HUES6 (cell line): ENCODE measurements at regions not wholly inside any gene's neighbourhood (a gene's known extent, or its start where the extent isn't known, plus 50 kb on each side); places are given as distances from the start of the nearest gene placed in this dataset.
A peak's percentile ranks its signal among the peaks of the same experiment; 100 is the strongest.
"Not testable (repeated sequence)": the region's sequence is repeated elsewhere in the genome, so short reads cannot be mapped to it uniquely, and the experiment has no call there.

ENCODE experiments used
- H3K27ac ChIP-seq: 2 replicates; pipeline ENCODE4 v1.7.0; 2013; ENCODE audit warnings: low read depth, mild to moderate bottlenecking, low read length, inconsistent platforms
- H3K27me3 ChIP-seq: 2 replicates; pipeline ENCODE4 v1.6.1; 2013; ENCODE audit warnings: low read length; ENCODE audit not compliant: control insufficient read depth, insufficient read depth
- H3K36me3 ChIP-seq: 2 replicates; pipeline ENCODE4 v1.6.1; 2013; ENCODE audit warnings: low read length; ENCODE audit not compliant: control insufficient read depth, insufficient read depth
- H3K4me1 ChIP-seq: 2 replicates; pipeline ENCODE4 v1.6.1; 2013; ENCODE audit warnings: low read length; ENCODE audit not compliant: control insufficient read depth, insufficient read depth
- H3K4me3 ChIP-seq: 2 replicates; pipeline ENCODE4 v1.5.1; 2013; ENCODE audit warnings: low read depth, low read length
- H3K9ac ChIP-seq: one replicate; pipeline ENCODE4 v1.6.1; 2013; ENCODE audit warnings: mild to moderate bottlenecking, low read length
- H3K9me3 ChIP-seq: 2 replicates; pipeline ENCODE4 v1.6.1; 2013; ENCODE audit warnings: low read depth, low read length; ENCODE audit not compliant: control insufficient read depth, insufficient read depth

- not testable (repeated sequence) for H3K36me3 ChIP-seq, H3K9me3 ChIP-seq, H3K27ac ChIP-seq, H3K4me3 ChIP-seq, H3K27me3 ChIP-seq
- H3K9ac ChIP-seq, result peak overlapping the region; percentile 46
- peaks cover 41% of the 10 kb centered on the region for H3K4me1 ChIP-seq
Observed at GRCh38 chr4:3925841-3926240, 159.7 kb downstream of the ADRA2C start.

- peak overlapping the region; percentile 93 for H3K9ac ChIP-seq
- peaks cover 46% of the 10 kb centered on the region for H3K4me1 ChIP-seq
- H3K36me3 ChIP-seq, H3K27me3 ChIP-seq, H3K9me3 ChIP-seq: not testable (repeated sequence)
- peak overlapping the region; percentile 90; the same call in 1 of the 2 replicates for H3K27ac ChIP-seq
- peak overlapping the region; percentile 4; the same call in 1 of the 2 replicates for H3K4me3 ChIP-seq
Observed at GRCh38 chr4:3926271-3926670, 160.1 kb downstream of the ADRA2C start.

- H3K4me3 ChIP-seq, result peak overlapping the region; percentile 43; the same call in 1 of the 2 replicates
- peak overlapping the region; percentile 90; the same call in 1 of the 2 replicates for H3K27ac ChIP-seq
- not testable (repeated sequence) for H3K27me3 ChIP-seq, H3K9me3 ChIP-seq, H3K36me3 ChIP-seq
- H3K9ac ChIP-seq, result peak overlapping the region; percentile 93
- peaks cover 49% of the 10 kb centered on the region for H3K4me1 ChIP-seq
Observed at GRCh38 chr4:3926969-3927755, 161.0 kb downstream of the ADRA2C start.

GRCh38 chr4:3929431-3929830, 163.2 kb downstream of the ADRA2C start:
- Histone ChIP-seq H3K9ac (peak overlapping the region; percentile 93), H3K4me3 (peak overlapping the region; percentile 42; the same call in 1 of the 2 replicates), H3K36me3 (peaks cover 12% of the 10 kb centered on the region; the same call in 1 of the 2 replicates), H3K4me1 (peaks cover 58% of the 10 kb centered on the region), H3K27ac (peak overlapping the region; percentile 90; the same call in 1 of the 2 replicates)
- not testable (repeated sequence) for H3K27me3 ChIP-seq, H3K9me3 ChIP-seq

- H3K9me3 ChIP-seq, H3K27me3 ChIP-seq, H3K4me3 ChIP-seq: not testable (repeated sequence)
- H3K36me3 ChIP-seq, result peaks cover 12% of the 10 kb centered on the region; the same call in 1 of the 2 replicates
- peaks cover 35% of the 10 kb centered on the region for H3K4me1 ChIP-seq
- H3K9ac ChIP-seq, result peak overlapping the region; percentile 84
- H3K27ac ChIP-seq, result peak overlapping the region; percentile 94; the same call in 1 of the 2 replicates
Observed at GRCh38 chr4:3932734-3933133, 166.5 kb downstream of the ADRA2C start.

GRCh38 chr4:3935406-3935805, 169.2 kb downstream of the ADRA2C start:
- Histone ChIP-seq H3K4me1 (peaks cover 31% of the 10 kb centered on the region), H3K36me3 (peaks cover 12% of the 10 kb centered on the region; the same call in 1 of the 2 replicates)
- H3K27me3 ChIP-seq, H3K9ac ChIP-seq, H3K9me3 ChIP-seq, H3K4me3 ChIP-seq, H3K27ac ChIP-seq: not testable (repeated sequence)

- Histone ChIP-seq H3K27me3 (no peaks in the 10 kb centered on the region), H3K36me3 (peaks cover 10% of the 10 kb centered on the region; the same call in 1 of the 2 replicates), H3K27ac (no peak overlapping the region), H3K9me3 (no peaks in the 10 kb centered on the region), H3K9ac (no peak overlapping the region), H3K4me3 (no peak overlapping the region), H3K4me1 (peaks cover 25% of the 10 kb centered on the region)
Observed at GRCh38 chr4:3936184-3936583, 170.0 kb downstream of the ADRA2C start.

- not testable (repeated sequence) for H3K27me3 ChIP-seq, H3K27ac ChIP-seq, H3K36me3 ChIP-seq, H3K9ac ChIP-seq, H3K4me3 ChIP-seq, H3K9me3 ChIP-seq
- H3K4me1 ChIP-seq, result peaks cover 15% of the 10 kb centered on the region
Observed at GRCh38 chr4:3937849-3938562, 171.8 kb downstream of the ADRA2C start.

- H3K4me3 ChIP-seq, H3K9ac ChIP-seq, H3K9me3 ChIP-seq, H3K27me3 ChIP-seq, H3K27ac ChIP-seq, H3K36me3 ChIP-seq: not testable (repeated sequence)
- peaks cover 11% of the 10 kb centered on the region; the same call in 1 of the 2 replicates for H3K4me1 ChIP-seq
Observed at GRCh38 chr4:3938676-3939075, 172.5 kb downstream of the ADRA2C start.

- H3K27ac ChIP-seq, H3K36me3 ChIP-seq, H3K9me3 ChIP-seq, H3K27me3 ChIP-seq, H3K4me3 ChIP-seq: not testable (repeated sequence)
- Histone ChIP-seq H3K4me1 (peaks cover 11% of the 10 kb centered on the region; the same call in 1 of the 2 replicates), H3K9ac (peak overlapping the region; percentile 3)
Observed at GRCh38 chr4:3939954-3940591, 173.9 kb downstream of the ADRA2C start.
